B cell (primary cell): ENCODE measurements at regions not wholly inside any gene's neighbourhood (a gene's known extent, or its start where the extent isn't known, plus 50 kb on each side); places are given as distances from the start of the nearest gene placed in this dataset.

Experiments used
- ATAC-seq: fragments of 200-7000 bp; cut with Tn5 transposase; one replicate; pipeline ENCODE4 v1.10.0; 2021; ENCODE audit warnings: low read depth, mild to moderate bottlenecking, moderate number of reproducible peaks, moderate library complexity
- CTCF ChIA-PET: fragments of 350-600 bp; sonication (Branson Sonifier 250); formaldehyde crosslinking; loops from one replicate; lab custom pipeline; 2021; ENCODE audit warnings: antibody characterized with exemption, inconsistent platforms; lab: Charles Lee
- POLR2A ChIA-PET: fragments of 350-600 bp; sonication (Branson Sonifier 250); formaldehyde crosslinking; loops from one replicate; lab custom pipeline; 2021; ENCODE audit warnings: antibody characterized with exemption; lab: Charles Lee
- DNase-seq: peaks from one replicate; pipeline ENCODE4 v3.0.0; 2013
- H2AFZ ChIP-seq: 2 replicates; pipeline ENCODE4 v1.6.1; 2012; ENCODE audit warnings: mild to moderate bottlenecking, low read depth, low read length; ENCODE audit not compliant: insufficient read depth, poor library complexity, severe bottlenecking
- H3K27ac ChIP-seq, 2 donors: 1 replicate in 1 of 2; 2 replicates in 1 of 2; pipeline ENCODE4 v1.5.1; 2012 to 2013; ENCODE audit warnings: low read length in 2 of 2, mild to moderate bottlenecking in 2 of 2, moderate library complexity in 1 of 2
- H3K27me3 ChIP-seq, 4 experiments: fragments of 200-600 bp in 1 of 4; sonication (generic) in 1 of 4; replicated peaks in 1 of 4; 1 replicate in 2 of 4; 2 replicates in 2 of 4; pipeline versions ENCODE4 v1.6.1 to v1.7.0; 2013 to 2016; ENCODE audit warnings: low read length in 3 of 4, mild to moderate bottlenecking in 2 of 4, mixed read lengths in 1 of 4, moderate library complexity in 1 of 4; ENCODE audit not compliant: insufficient read depth in 4 of 4, control insufficient read depth in 3 of 4; ENCODE audit errors: control extremely low read depth in 1 of 4
- H3K36me3 ChIP-seq, 2 experiments: replicated peaks in 1 of 2; 1 replicate in 1 of 2; 2 replicates in 1 of 2; pipeline versions ENCODE4 v1.6.1 to v1.7.1; 2013; ENCODE audit warnings: low read length in 1 of 2; ENCODE audit not compliant: insufficient read depth in 2 of 2, control insufficient read depth in 1 of 2; ENCODE audit errors: control extremely low read depth in 1 of 2, extremely low read depth in 1 of 2
- H3K4me1 ChIP-seq, 2 donors: fragments of 200-600 bp in 1 of 2; sonication (generic) in 1 of 2; 1 replicate in 1 of 2; 2 replicates in 1 of 2; pipeline versions ENCODE4 v1.5.1 to v1.6.1; 2013 to 2017; ENCODE audit warnings: low read length in 2 of 2; ENCODE audit not compliant: control insufficient read depth in 2 of 2, insufficient read depth in 2 of 2
- H3K4me2 ChIP-seq: replicated peaks from 2 replicates; pipeline ENCODE3; 2012; ENCODE audit warnings: mild to moderate bottlenecking, low read depth, low read length; ENCODE audit not compliant: poor library complexity, severe bottlenecking
- H3K4me3 ChIP-seq, 5 experiments: fragments of 200-600 bp in 1 of 5; sonication (generic) in 1 of 5; 1 replicate in 3 of 5; 2 replicates in 2 of 5; pipeline versions ENCODE4 v1.5.1 to v1.7.0; 2011 to 2016; ENCODE audit warnings: low read length in 4 of 5, mild to moderate bottlenecking in 4 of 5, low read depth in 2 of 5, control low read depth in 1 of 5, moderate library complexity in 1 of 5; ENCODE audit not compliant: insufficient read depth in 1 of 5; ENCODE audit errors: control extremely low read depth in 1 of 5, extremely low read depth in 1 of 5
- H3K79me2 ChIP-seq: fragments of 200-600 bp; sonication (generic); one replicate; pipeline ENCODE4 v1.6.0; 2016; ENCODE audit warnings: low read length; ENCODE audit not compliant: control insufficient read depth, insufficient read depth
- H3K9ac ChIP-seq: fragments of 200-600 bp; sonication (generic); 2 replicates; pipeline ENCODE4 v1.6.1; 2017; ENCODE audit warnings: mild to moderate bottlenecking, low read length, moderate library complexity
- H3K9me3 ChIP-seq, 3 donors: one replicate each; pipeline versions ENCODE4 v1.6.1 to v1.7.1; 2013; ENCODE audit warnings: low read length in 2 of 3; ENCODE audit not compliant: control insufficient read depth in 2 of 3, insufficient read depth in 1 of 3; ENCODE audit errors: control extremely low read depth in 1 of 3
- H4K20me1 ChIP-seq: 2 replicates; pipeline ENCODE4 v1.6.0; 2012; ENCODE audit warnings: mild to moderate bottlenecking, low read length; ENCODE audit not compliant: insufficient read depth, control insufficient read depth, poor library complexity, severe bottlenecking
- H3K27ac Mint-ChIP-seq: one replicate; pipeline ENCODE4 v1.8.0; 2021; ENCODE audit warnings: mixed read lengths
- H3K27me3 Mint-ChIP-seq: one replicate; pipeline ENCODE4 v1.8.0; 2021; ENCODE audit warnings: mixed read lengths
- H3K4me1 Mint-ChIP-seq: one replicate; pipeline ENCODE4 v1.8.0; 2021; ENCODE audit warnings: mixed read lengths
- H3K4me3 Mint-ChIP-seq: one replicate; pipeline ENCODE4 v1.8.0; 2021; ENCODE audit warnings: mixed read lengths
- H3K9me3 Mint-ChIP-seq: one replicate; pipeline ENCODE4 v1.8.0; 2022; ENCODE audit warnings: mixed read lengths; ENCODE audit not compliant: insufficient read depth
- EZH2 ChIP-seq: IDR thresholded peaks from 2 replicates; pipeline ENCODE4 v1.6.1; 2012; ENCODE audit warnings: borderline replicate concordance, low read depth, mild to moderate bottlenecking, moderate library complexity, low read length; ENCODE audit not compliant: insufficient read depth, poor library complexity, severe bottlenecking
- WGBS: methylation state at CpG from one replicate; pipeline ENCODE4 v1.1.5; 2013; ENCODE audit warnings: missing lambda C conversion rate; ENCODE audit not compliant: insufficient coverage; 5-methylcytosine and 5-hydroxymethylcytosine counted together
- intact Hi-C: fragments of 100-400 bp; cut with micrococcal nuclease; formaldehyde crosslinking; loops from one replicate; pipeline ENCODE4 v1.10.0; 2022
- TF ChIP-seq, protein P1 (sequence below): fragments of 200-600 bp; IDR thresholded peaks from one replicate; pipeline ENCODE4 v1.8.0; 2022; ENCODE audit warnings: antibody characterized with exemption, mild to moderate bottlenecking

DNA sequence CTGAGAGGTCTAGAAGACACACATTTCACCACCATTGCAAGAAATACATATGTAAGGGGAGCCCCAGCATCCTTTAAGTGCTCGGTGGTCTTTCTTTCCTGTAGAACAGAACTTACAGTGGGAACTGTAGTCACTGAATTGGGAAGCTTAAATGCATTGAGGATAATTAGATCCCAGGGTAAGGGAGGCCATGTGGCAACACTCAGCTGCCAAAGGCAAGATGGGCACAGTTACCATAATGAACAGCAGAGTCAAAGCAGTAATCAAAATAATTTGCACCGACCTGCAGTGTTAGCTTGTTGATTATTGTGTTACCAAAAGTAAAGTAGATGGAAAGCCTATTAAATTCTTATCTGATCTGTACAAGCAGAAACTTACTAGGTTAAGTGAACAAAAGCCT is 291.2 kb upstream of the PCDH20 start:
- Histone ChIP-seq H4K20me1 (no peaks in the 10 kb centered on the region), H3K36me3 (no peaks in the 10 kb centered on the region), H2AFZ (no peak overlapping the region), H3K9ac (no peak overlapping the region), H3K9me3 (peaks cover 0 to 1% (median 0%) of the 10 kb centered on the region in 3 donors), H3K79me2 (no peaks in the 10 kb centered on the region), H3K4me1 (no peaks in the 10 kb centered on the region), H3K4me2 (no peak overlapping the region), H3K4me3 (no peak overlapping the region), H3K27me3 (no peaks in the 10 kb centered on the region), H3K27ac (no peak overlapping the region)
- no peak overlapping the region for H3K4me3 Mint-ChIP-seq
- H3K27me3 Mint-ChIP-seq, result no peaks in the 10 kb centered on the region
- ChIA-PET CTCF (no interaction called here), POLR2A (no interaction called here)
- DNase-seq (no peak), ATAC-seq (no peak)
- no peak overlapping the region for H3K27ac Mint-ChIP-seq
- intact Hi-C loops, result no loop called here
- no CpG with 5 or more reads among the region's 2 CpGs for WGBS
- TF ChIP-seq, protein P1, sequence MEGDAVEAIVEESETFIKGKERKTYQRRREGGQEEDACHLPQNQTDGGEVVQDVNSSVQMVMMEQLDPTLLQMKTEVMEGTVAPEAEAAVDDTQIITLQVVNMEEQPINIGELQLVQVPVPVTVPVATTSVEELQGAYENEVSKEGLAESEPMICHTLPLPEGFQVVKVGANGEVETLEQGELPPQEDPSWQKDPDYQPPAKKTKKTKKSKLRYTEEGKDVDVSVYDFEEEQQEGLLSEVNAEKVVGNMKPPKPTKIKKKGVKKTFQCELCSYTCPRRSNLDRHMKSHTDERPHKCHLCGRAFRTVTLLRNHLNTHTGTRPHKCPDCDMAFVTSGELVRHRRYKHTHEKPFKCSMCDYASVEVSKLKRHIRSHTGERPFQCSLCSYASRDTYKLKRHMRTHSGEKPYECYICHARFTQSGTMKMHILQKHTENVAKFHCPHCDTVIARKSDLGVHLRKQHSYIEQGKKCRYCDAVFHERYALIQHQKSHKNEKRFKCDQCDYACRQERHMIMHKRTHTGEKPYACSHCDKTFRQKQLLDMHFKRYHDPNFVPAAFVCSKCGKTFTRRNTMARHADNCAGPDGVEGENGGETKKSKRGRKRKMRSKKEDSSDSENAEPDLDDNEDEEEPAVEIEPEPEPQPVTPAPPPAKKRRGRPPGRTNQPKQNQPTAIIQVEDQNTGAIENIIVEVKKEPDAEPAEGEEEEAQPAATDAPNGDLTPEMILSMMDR, result no peak
- TF ChIP-seq EZH2, result no peak
- peaks cover 9% of the 10 kb centered on the region for H3K9me3 Mint-ChIP-seq
- no peaks in the 10 kb centered on the region for H3K4me1 Mint-ChIP-seq

DNA sequence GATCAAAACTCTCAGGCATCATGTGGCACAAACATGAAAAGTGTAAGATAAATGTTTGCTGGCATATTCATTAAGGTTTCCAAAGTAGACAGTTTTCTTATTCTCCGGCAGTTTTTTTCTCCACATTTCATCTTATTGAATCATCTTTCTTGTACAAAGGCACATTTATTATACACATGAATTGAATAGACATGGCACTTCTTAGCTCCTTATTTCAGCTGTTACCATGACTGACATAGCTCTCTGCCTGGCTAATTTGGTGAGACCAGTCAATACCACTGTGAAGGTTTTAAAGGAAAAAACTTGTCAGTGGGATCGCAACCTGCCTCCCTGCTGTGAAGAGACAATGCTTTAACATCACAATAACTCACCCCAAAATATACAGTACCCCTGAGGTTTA is 285.0 kb upstream of the PCDH20 start:
- H3K27ac Mint-ChIP-seq, result no peak overlapping the region
- H3K4me1 ChIP-seq, result no peaks in the 10 kb centered on the region
- peaks cover 5% of the 10 kb centered on the region for H3K9me3 Mint-ChIP-seq
- no peak overlapping the region for H3K9ac ChIP-seq
- no peaks in the 10 kb centered on the region for H3K36me3 ChIP-seq
- TF ChIP-seq, protein P1, result no peak
- TF ChIP-seq EZH2, result no peak
- H3K27me3 Mint-ChIP-seq, result no peaks in the 10 kb centered on the region
- no peak overlapping the region for H3K4me3 ChIP-seq
- CTCF ChIA-PET, result no interaction called here
- no peak overlapping the region for H2AFZ ChIP-seq
- no peaks in the 10 kb centered on the region for H4K20me1 ChIP-seq
- no CpG with 5 or more reads among the region's 2 CpGs for WGBS
- POLR2A ChIA-PET, result no interaction called here
- no peak overlapping the region for H3K4me3 Mint-ChIP-seq
- DNase-seq (no peak), ATAC-seq (no peak)
- H3K79me2 ChIP-seq, result no peaks in the 10 kb centered on the region
- no peaks in the 10 kb centered on the region for H3K27me3 ChIP-seq
- peaks cover 0 to 1% (median 1%) of the 10 kb centered on the region in 3 donors for H3K9me3 ChIP-seq
- H3K27ac ChIP-seq, result no peak overlapping the region
- intact Hi-C loops, result no loop called here
- no peak overlapping the region for H3K4me2 ChIP-seq
- H3K4me1 Mint-ChIP-seq, result no peaks in the 10 kb centered on the region
